ENCODE measurements at regions not wholly inside any gene's neighbourhood (a gene's known extent, or its start where the extent isn't known, plus 50 kb on each side); places are given as distances from the start of the nearest gene placed in this dataset.

- no peak for DNase-seq (ENCODE audit: low read depth, low spot score)
- in situ Hi-C loops (cut with HindIII; ENCODE audit: low pct_unique_long_range_greater_than_20kb, low sequenced_read_pairs): no loop called here
These were observed 147.1 kb upstream of the NOVA1 start for GRCh38 chr14:26744903-26745302.

- in situ Hi-C loops (cut with HindIII; ENCODE audit: low pct_unique_long_range_greater_than_20kb, low sequenced_read_pairs): no loop called here
- DNase-seq (ENCODE audit: low read depth, low spot score): no peak
These were observed 163.7 kb upstream of the NOVA1 start for GRCh38 chr14:26761532-26761931.

GRCh38 chr14:26765301-26765700, 167.5 kb upstream of the NOVA1 start:
- in situ Hi-C loops (cut with HindIII; ENCODE audit: low pct_unique_long_range_greater_than_20kb, low sequenced_read_pairs): no loop called here

GRCh38 chr14:26765768-26766520, 168.1 kb upstream of the NOVA1 start:
- in situ Hi-C loops (cut with HindIII; ENCODE audit: low pct_unique_long_range_greater_than_20kb, low sequenced_read_pairs): no loop called here
- peak; percentile 65 for DNase-seq (ENCODE audit: low read depth, low spot score)

More at GRCh38 chr14:26765301-26765700, 167.5 kb upstream of the NOVA1 start:
- DNase-seq (ENCODE audit: low read depth, low spot score): no peak

GRCh38 chr14:26766726-26767125, 168.9 kb upstream of the NOVA1 start:
- DNase-seq (ENCODE audit: low read depth, low spot score): no peak
- in situ Hi-C loops (cut with HindIII; ENCODE audit: low pct_unique_long_range_greater_than_20kb, low sequenced_read_pairs): no loop called here

GRCh38 chr14:26773906-26774593, 176.2 kb upstream of the NOVA1 start:
- in situ Hi-C loops (cut with HindIII; ENCODE audit: low pct_unique_long_range_greater_than_20kb, low sequenced_read_pairs): no loop called here
- no peak for DNase-seq (ENCODE audit: low read depth, low spot score)

GRCh38 chr14:26775765-26776563, 178.1 kb upstream of the NOVA1 start:
- in situ Hi-C loops (cut with HindIII; ENCODE audit: low pct_unique_long_range_greater_than_20kb, low sequenced_read_pairs): no loop called here
- peak; percentile 10 for DNase-seq (ENCODE audit: low read depth, low spot score)

- DNase-seq (ENCODE audit: low read depth, low spot score): no peak
- in situ Hi-C loops (cut with HindIII; ENCODE audit: low pct_unique_long_range_greater_than_20kb, low sequenced_read_pairs): no loop called here
These were observed 193.4 kb upstream of the NOVA1 start for GRCh38 chr14:26791117-26791806.

- in situ Hi-C loops (cut with HindIII; ENCODE audit: low pct_unique_long_range_greater_than_20kb, low sequenced_read_pairs): no loop called here
- no peak for DNase-seq (ENCODE audit: low read depth, low spot score)
These were observed 196.9 kb upstream of the NOVA1 start for GRCh38 chr14:26794731-26795130.

GRCh38 chr14:26808407-26808806, 210.6 kb upstream of the NOVA1 start:
- DNase-seq (ENCODE audit: low read depth, low spot score): no peak
- in situ Hi-C loops (cut with HindIII; ENCODE audit: low pct_unique_long_range_greater_than_20kb, low sequenced_read_pairs): no loop called here

GRCh38 chr14:26810631-26811030, 212.8 kb upstream of the NOVA1 start:
- no peak for DNase-seq (ENCODE audit: low read depth, low spot score)
- in situ Hi-C loops (cut with HindIII; ENCODE audit: low pct_unique_long_range_greater_than_20kb, low sequenced_read_pairs): no loop called here

- in situ Hi-C loops (cut with HindIII; ENCODE audit: low pct_unique_long_range_greater_than_20kb, low sequenced_read_pairs): no loop called here
- peak; percentile 64 for DNase-seq (ENCODE audit: low read depth, low spot score)
These were observed 214.0 kb upstream of the NOVA1 start for GRCh38 chr14:26811756-26812305.

GRCh38 chr14:26820138-26820537, 222.3 kb upstream of the NOVA1 start:
- no peak for DNase-seq (ENCODE audit: low read depth, low spot score)
- in situ Hi-C loops (cut with HindIII; ENCODE audit: low pct_unique_long_range_greater_than_20kb, low sequenced_read_pairs): no loop called here

GRCh38 chr14:26820572-26820971, 222.7 kb upstream of the NOVA1 start:
- in situ Hi-C loops (cut with HindIII; ENCODE audit: low pct_unique_long_range_greater_than_20kb, low sequenced_read_pairs): no loop called here
- DNase-seq (ENCODE audit: low read depth, low spot score): no peak

- in situ Hi-C loops (cut with HindIII; ENCODE audit: low pct_unique_long_range_greater_than_20kb, low sequenced_read_pairs): no loop called here
These were observed 230.9 kb upstream of the NOVA1 start for GRCh38 chr14:26828741-26829140.

GRCh38 chr14:26833621-26834176, 235.9 kb upstream of the NOVA1 start:
- in situ Hi-C loops (cut with HindIII; ENCODE audit: low pct_unique_long_range_greater_than_20kb, low sequenced_read_pairs): no loop called here
- DNase-seq (ENCODE audit: low read depth, low spot score): no peak

More at GRCh38 chr14:26828741-26829140, 230.9 kb upstream of the NOVA1 start:
- no peak for DNase-seq (ENCODE audit: low read depth, low spot score)

GRCh38 chr14:26835979-26836570, 238.2 kb upstream of the NOVA1 start:
- DNase-seq (ENCODE audit: low read depth, low spot score): no peak
- in situ Hi-C loops (cut with HindIII; ENCODE audit: low pct_unique_long_range_greater_than_20kb, low sequenced_read_pairs): no loop called here

Data from SK-MEL-5 (cell line).